ENCODE measurements at regions not wholly inside any gene's neighbourhood (a gene's known extent, or its start where the extent isn't known, plus 50 kb on each side); places are given as distances from the start of the nearest gene placed in this dataset.

- no peak overlapping the region for H3K9ac ChIP-seq (ENCODE audit: low read depth in 2 of 2, low read length in 2 of 2)
- H3K9me3 ChIP-seq: no peaks in the 10 kb centered on the region
- no peak overlapping the region for H3K4me3 ChIP-seq
- H3K27me3 ChIP-seq: no peaks in the 10 kb centered on the region
- no peak for DNase-seq
- TF ChIP-seq, protein P1, sequence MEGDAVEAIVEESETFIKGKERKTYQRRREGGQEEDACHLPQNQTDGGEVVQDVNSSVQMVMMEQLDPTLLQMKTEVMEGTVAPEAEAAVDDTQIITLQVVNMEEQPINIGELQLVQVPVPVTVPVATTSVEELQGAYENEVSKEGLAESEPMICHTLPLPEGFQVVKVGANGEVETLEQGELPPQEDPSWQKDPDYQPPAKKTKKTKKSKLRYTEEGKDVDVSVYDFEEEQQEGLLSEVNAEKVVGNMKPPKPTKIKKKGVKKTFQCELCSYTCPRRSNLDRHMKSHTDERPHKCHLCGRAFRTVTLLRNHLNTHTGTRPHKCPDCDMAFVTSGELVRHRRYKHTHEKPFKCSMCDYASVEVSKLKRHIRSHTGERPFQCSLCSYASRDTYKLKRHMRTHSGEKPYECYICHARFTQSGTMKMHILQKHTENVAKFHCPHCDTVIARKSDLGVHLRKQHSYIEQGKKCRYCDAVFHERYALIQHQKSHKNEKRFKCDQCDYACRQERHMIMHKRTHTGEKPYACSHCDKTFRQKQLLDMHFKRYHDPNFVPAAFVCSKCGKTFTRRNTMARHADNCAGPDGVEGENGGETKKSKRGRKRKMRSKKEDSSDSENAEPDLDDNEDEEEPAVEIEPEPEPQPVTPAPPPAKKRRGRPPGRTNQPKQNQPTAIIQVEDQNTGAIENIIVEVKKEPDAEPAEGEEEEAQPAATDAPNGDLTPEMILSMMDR (IDR thresholded peaks at IDR 0.05): no peak
- H3K4me1 ChIP-seq: no peaks in the 10 kb centered on the region
- H3K27ac ChIP-seq: no peak overlapping the region
- intact Hi-C loops (cut with DNase I): no loop called here
- no peaks in the 10 kb centered on the region for H3K36me3 ChIP-seq
Measured at GRCh38 chr14:86363576-86363975, 833.6 kb downstream of the FLRT2 start.

DNA sequence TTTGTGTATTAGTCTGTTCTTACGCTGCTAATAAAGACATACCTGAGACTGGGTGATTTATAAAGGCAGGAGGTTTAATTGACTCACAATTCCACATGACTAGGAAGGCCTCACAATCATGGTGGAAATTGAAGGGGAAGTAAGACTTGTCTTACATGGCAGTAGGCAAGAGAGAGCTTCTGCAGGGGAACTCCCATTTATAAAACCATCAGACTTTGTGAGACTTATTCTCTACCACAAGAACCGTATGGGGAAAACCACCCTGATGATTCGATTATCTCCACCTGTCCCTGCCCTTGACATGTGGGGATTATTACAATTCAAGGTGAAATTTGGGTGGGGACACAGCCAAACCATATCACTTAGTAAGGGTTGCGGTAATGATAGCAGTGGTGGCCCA lies 833.1 kb downstream of the FLRT2 start:
- Histone ChIP-seq H3K9me3 (no peaks in the 10 kb centered on the region), H3K4me3 (no peak overlapping the region), H3K4me1 (no peaks in the 10 kb centered on the region), H3K27me3 (no peaks in the 10 kb centered on the region), H3K9ac (ENCODE audit: low read depth in 2 of 2, low read length in 2 of 2) (no peak overlapping the region), H3K36me3 (no peaks in the 10 kb centered on the region), H3K27ac (no peak overlapping the region)
- DNase-seq: no peak
- intact Hi-C loops (cut with DNase I): no loop called here
- TF ChIP-seq, protein P1 (IDR thresholded peaks at IDR 0.05): no peak

GRCh38 chr14:86357876-86358275 lies 827.9 kb downstream of the FLRT2 start:
- intact Hi-C loops (cut with DNase I): no loop called here
- TF ChIP-seq, protein P1 (IDR thresholded peaks at IDR 0.05): no peak

DNA sequence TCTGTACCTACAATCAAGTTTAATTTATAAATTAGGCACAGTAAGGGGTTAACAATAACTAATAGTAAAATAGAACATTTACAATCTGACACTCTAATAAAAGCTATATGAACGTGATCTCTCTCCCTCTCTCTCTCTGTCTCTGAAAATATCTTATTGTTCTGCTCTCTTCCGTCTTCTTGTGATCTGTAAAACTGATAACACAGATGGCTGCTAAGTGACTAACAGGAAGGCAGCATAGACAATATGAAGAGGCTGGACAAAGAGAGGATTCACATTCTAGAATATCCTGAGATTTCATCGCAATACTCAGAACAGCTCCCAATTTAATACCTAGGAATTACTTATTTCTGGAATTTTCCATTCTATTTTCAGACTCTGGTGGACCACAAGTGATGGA lies 827.2 kb downstream of the FLRT2 start:
- no peak overlapping the region for H3K9ac ChIP-seq (ENCODE audit: low read depth in 2 of 2, low read length in 2 of 2)
- H3K4me1 ChIP-seq: no peaks in the 10 kb centered on the region
- TF ChIP-seq, protein P1 (IDR thresholded peaks at IDR 0.05): no peak
- no peaks in the 10 kb centered on the region for H3K27me3 ChIP-seq
- no peaks in the 10 kb centered on the region for H3K36me3 ChIP-seq
- H3K9me3 ChIP-seq: no peaks in the 10 kb centered on the region
- DNase-seq: no peak
- H3K4me3 ChIP-seq: no peak overlapping the region
- intact Hi-C loops (cut with DNase I): no loop called here
- no peak overlapping the region for H3K27ac ChIP-seq

More at GRCh38 chr14:86357876-86358275, 827.9 kb downstream of the FLRT2 start:
- H3K27ac ChIP-seq: no peak overlapping the region
- H3K9ac ChIP-seq (ENCODE audit: low read depth in 2 of 2, low read length in 2 of 2): no peak overlapping the region
- no peak overlapping the region for H3K4me3 ChIP-seq
- H3K9me3 ChIP-seq: no peaks in the 10 kb centered on the region
- H3K4me1 ChIP-seq: no peaks in the 10 kb centered on the region
- no peaks in the 10 kb centered on the region for H3K36me3 ChIP-seq
- no peaks in the 10 kb centered on the region for H3K27me3 ChIP-seq
- DNase-seq: no peak

DNA sequence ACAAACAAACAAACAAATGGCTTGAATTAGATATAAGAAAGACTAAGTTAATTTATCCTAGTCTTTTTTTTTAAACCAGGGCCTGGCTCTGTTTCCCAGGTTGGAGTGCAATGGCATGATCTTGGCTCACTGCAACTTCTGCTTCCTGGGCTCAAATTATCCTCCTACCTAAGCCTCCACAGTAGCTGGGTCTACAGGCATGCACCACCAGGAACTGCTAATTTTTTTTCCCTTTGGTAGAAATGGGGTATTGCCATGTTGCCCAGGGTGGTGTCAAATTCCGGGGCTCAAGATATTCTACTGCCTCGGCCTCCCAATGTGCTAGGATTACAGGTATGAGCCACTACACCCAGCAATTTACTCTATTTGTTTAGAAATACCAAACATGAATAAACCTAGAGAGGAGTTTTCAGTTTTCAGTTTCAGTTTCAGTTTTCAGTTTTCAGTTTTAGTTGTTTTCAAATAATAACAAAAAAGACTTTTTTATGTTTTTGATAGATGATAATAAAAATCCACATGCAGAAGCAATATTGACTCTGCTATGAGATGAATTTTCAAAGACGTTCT lies 817.0 kb downstream of the FLRT2 start:
- no peak overlapping the region for H3K27ac ChIP-seq
- no peaks in the 10 kb centered on the region for H3K4me1 ChIP-seq
- no peaks in the 10 kb centered on the region for H3K9me3 ChIP-seq
- intact Hi-C loops (cut with DNase I): no loop called here
- no peak for DNase-seq
- H3K27me3 ChIP-seq: no peaks in the 10 kb centered on the region
- H3K4me3 ChIP-seq: no peak overlapping the region
- H3K36me3 ChIP-seq: no peaks in the 10 kb centered on the region
- TF ChIP-seq, protein P1 (IDR thresholded peaks at IDR 0.05): no peak
- H3K9ac ChIP-seq (ENCODE audit: low read depth in 2 of 2, low read length in 2 of 2): no peak overlapping the region

All from colonic mucosa (tissue), 4 donors.